DND-41 (cell line): ENCODE measurements at regions not wholly inside any gene's neighbourhood (a gene's known extent, or its start where the extent isn't known, plus 50 kb on each side); places are given as distances from the start of the nearest gene placed in this dataset.

Source experiments
- ATAC-seq: fragments of 200-7000 bp; cut with Tn5 transposase; 3 replicates; pipeline ENCODE4 v1.9.1; 2021; ENCODE audit warnings: low read depth; ENCODE audit not compliant: insufficient read depth
- DNase-seq: peaks from one replicate; pipeline ENCODE4 v3.0.0-alpha.2; 2020
- H2AFZ ChIP-seq: 2 replicates; pipeline ENCODE4 v1.6.0; 2012; ENCODE audit warnings: low read depth, low read length
- H3K27ac ChIP-seq: 2 replicates; pipeline ENCODE4 v1.5.1; 2012; ENCODE audit warnings: low read length, inconsistent platforms
- H3K27me3 ChIP-seq: fragments of 200-600 bp; sonication (generic); 2 replicates; pipeline ENCODE4 v1.6.0; 2012; ENCODE audit warnings: low read length, mild to moderate bottlenecking, inconsistent platforms; ENCODE audit not compliant: insufficient read depth, poor library complexity
- H3K36me3 ChIP-seq: 2 replicates; pipeline ENCODE4 v1.5.1; 2012; ENCODE audit warnings: low read length, inconsistent platforms; ENCODE audit not compliant: insufficient read depth
- H3K4me1 ChIP-seq: 2 replicates; pipeline ENCODE4 v1.5.1; 2012; ENCODE audit warnings: mild to moderate bottlenecking, low read length; ENCODE audit not compliant: insufficient read depth
- H3K4me2 ChIP-seq: 2 replicates; pipeline ENCODE4 v1.6.0; 2012; ENCODE audit warnings: mild to moderate bottlenecking, moderate library complexity, low read length, inconsistent platforms; ENCODE audit not compliant: insufficient read depth
- H3K4me3 ChIP-seq, 2 experiments: fragments of 200-600 bp in 1 of 2; shearing (Covaris generic) in 1 of 2; 2 replicates each; pipeline ENCODE4 v1.5.1; 2012 to 2016; ENCODE audit warnings: inconsistent platforms in 2 of 2, low read length in 2 of 2, mild to moderate bottlenecking in 2 of 2, low read depth in 1 of 2, moderate library complexity in 1 of 2
- H3K79me2 ChIP-seq: 2 replicates; pipeline ENCODE4 v1.6.0; 2012; ENCODE audit warnings: low read length, inconsistent platforms; ENCODE audit not compliant: insufficient read depth
- H3K9ac ChIP-seq: 2 replicates; pipeline ENCODE4 v1.6.0; 2012; ENCODE audit warnings: low read depth, mild to moderate bottlenecking, inconsistent platforms, low read length, moderate library complexity
- H3K9me3 ChIP-seq: 2 replicates; pipeline ENCODE4 v1.5.1; 2012; ENCODE audit warnings: low read length, moderate library complexity, mild to moderate bottlenecking, inconsistent platforms; ENCODE audit not compliant: insufficient read depth, severe bottlenecking
- H4K20me1 ChIP-seq: 2 replicates; pipeline ENCODE4 v1.6.0; 2012; ENCODE audit warnings: low read length; ENCODE audit not compliant: insufficient read depth
- CTCF ChIP-seq: IDR thresholded peaks from 2 replicates; pipeline ENCODE4 v1.5.1; 2012; ENCODE audit warnings: borderline replicate concordance, low read length, moderate library complexity, mild to moderate bottlenecking; ENCODE audit not compliant: poor library complexity, severe bottlenecking; ENCODE audit errors: extremely low read depth
- EZH2 ChIP-seq: IDR thresholded peaks from 3 replicates; pipeline ENCODE4 v1.6.1; 2012; ENCODE audit warnings: borderline replicate concordance, low read depth, mild to moderate bottlenecking, moderate library complexity, low read length, inconsistent platforms; ENCODE audit not compliant: severe bottlenecking

GRCh38 chr17:74099442-74100340, 103.8 kb upstream of the RPL38 start:
- H3K9ac ChIP-seq, result no peak overlapping the region
- H4K20me1 ChIP-seq, result no peaks in the 10 kb centered on the region; the same call in 1 of the 2 replicates
- H3K27ac ChIP-seq, result no peak overlapping the region
- H3K27me3 ChIP-seq, result peaks cover 13% of the 10 kb centered on the region
- DNase-seq (no peak), ATAC-seq (no peak)
- H3K36me3 ChIP-seq, result no peaks in the 10 kb centered on the region
- H3K9me3 ChIP-seq, result no peaks in the 10 kb centered on the region
- no peaks in the 10 kb centered on the region for H3K79me2 ChIP-seq
- H3K4me3 ChIP-seq, result no peak overlapping the region
- H2AFZ ChIP-seq, result no peak overlapping the region
- TF ChIP-seq EZH2, result no peak
- TF ChIP-seq CTCF, result no peak
- H3K4me1 ChIP-seq, result no peaks in the 10 kb centered on the region
- H3K4me2 ChIP-seq, result no peak overlapping the region

GRCh38 chr17:74104921-74105320, 98.6 kb upstream of the RPL38 start:
- TF ChIP-seq CTCF (no peak), EZH2 (no peak)
- Histone ChIP-seq H3K27me3 (peaks cover 9% of the 10 kb centered on the region), H3K36me3 (no peaks in the 10 kb centered on the region), H3K4me1 (no peaks in the 10 kb centered on the region), H2AFZ (no peak overlapping the region), H4K20me1 (no peaks in the 10 kb centered on the region; the same call in 1 of the 2 replicates), H3K9ac (no peak overlapping the region), H3K27ac (no peak overlapping the region), H3K4me3 (no peak overlapping the region), H3K9me3 (no peaks in the 10 kb centered on the region), H3K79me2 (no peaks in the 10 kb centered on the region), H3K4me2 (no peak overlapping the region)
- ATAC-seq (no peak; the same call in 2 of the 3 replicates), DNase-seq (no peak)

GRCh38 chr17:74107107-74107506, 96.4 kb upstream of the RPL38 start:
- TF ChIP-seq EZH2 (no peak), CTCF (no peak)
- no peak overlapping the region for H2AFZ ChIP-seq
- no peak overlapping the region for H3K4me3 ChIP-seq
- DNase-seq, result no peak
- no peak overlapping the region for H3K27ac ChIP-seq
- no peaks in the 10 kb centered on the region for H3K4me1 ChIP-seq
- no peaks in the 10 kb centered on the region for H3K79me2 ChIP-seq
- no peaks in the 10 kb centered on the region; the same call in 1 of the 2 replicates for H4K20me1 ChIP-seq
- no peaks in the 10 kb centered on the region for H3K9me3 ChIP-seq
- H3K4me2 ChIP-seq, result no peak overlapping the region
- H3K27me3 ChIP-seq, result peaks cover 2% of the 10 kb centered on the region
- ATAC-seq, result no peak
- no peak overlapping the region for H3K9ac ChIP-seq
- no peaks in the 10 kb centered on the region for H3K36me3 ChIP-seq
